Mesenchymal stem cell (in vitro differentiated cells and primary cell): ENCODE measurements at regions not wholly inside any gene's neighbourhood (a gene's known extent, or its start where the extent isn't known, plus 50 kb on each side); places are given as distances from the start of the nearest gene placed in this dataset.

Source experiments
- DNase-seq: peaks from one replicate; pipeline ENCODE4 v3.0.0-alpha.2; 2013
- H2AFZ ChIP-seq: one replicate; pipeline ENCODE4 v1.6.1; 2013; ENCODE audit warnings: low read depth, mild to moderate bottlenecking, control low read depth, inconsistent platforms, low read length, moderate library complexity
- H2AK5ac ChIP-seq: 2 replicates; pipeline ENCODE4 v1.6.1; 2013; ENCODE audit warnings: low read length, moderate library complexity, mild to moderate bottlenecking, inconsistent platforms; ENCODE audit not compliant: severe bottlenecking
- H2BK120ac ChIP-seq: one replicate; pipeline ENCODE4 v1.6.1; 2013; ENCODE audit warnings: low read depth, mild to moderate bottlenecking, inconsistent platforms, low read length, moderate library complexity
- H2BK12ac ChIP-seq, 2 experiments: one replicate each; pipeline ENCODE4 v1.6.1; 2013; ENCODE audit warnings: inconsistent platforms in 2 of 2, low read length in 2 of 2, mild to moderate bottlenecking in 2 of 2, moderate library complexity in 2 of 2, control low read depth in 1 of 2
- H2BK15ac ChIP-seq: one replicate; pipeline ENCODE4 v1.6.1; 2013; ENCODE audit warnings: mild to moderate bottlenecking, low read depth, inconsistent platforms; ENCODE audit not compliant: poor library complexity, severe bottlenecking
- H2BK5ac ChIP-seq: 2 replicates; pipeline ENCODE4 v1.6.1; 2013; ENCODE audit warnings: low read depth, mild to moderate bottlenecking, low read length, control low read depth, inconsistent platforms; ENCODE audit not compliant: poor library complexity, severe bottlenecking
- H3K14ac ChIP-seq, 2 experiments: one replicate each; pipeline ENCODE4 v1.6.1; 2013; ENCODE audit warnings: inconsistent platforms in 2 of 2, low read length in 2 of 2, control low read depth in 1 of 2, mild to moderate bottlenecking in 1 of 2, moderate library complexity in 1 of 2
- H3K18ac ChIP-seq, 2 experiments: one replicate each; pipeline ENCODE4 v1.6.1; 2013; ENCODE audit warnings: inconsistent platforms in 2 of 2, low read length in 2 of 2, control low read depth in 1 of 2, low read depth in 1 of 2, mild to moderate bottlenecking in 1 of 2
- H3K23ac ChIP-seq, 2 experiments: one replicate each; pipeline ENCODE4 v1.6.1; 2013; ENCODE audit warnings: inconsistent platforms in 2 of 2, low read length in 2 of 2, mild to moderate bottlenecking in 2 of 2, moderate library complexity in 2 of 2, control low read depth in 1 of 2
- H3K27ac ChIP-seq: 2 replicates; pipeline ENCODE4 v1.5.1; 2013; ENCODE audit warnings: mild to moderate bottlenecking, moderate library complexity, low read length, control low read depth, inconsistent platforms; ENCODE audit not compliant: poor library complexity, severe bottlenecking
- H3K27me3 ChIP-seq, 2 experiments: 2 replicates each; pipeline versions ENCODE4 v1.6.1 to v1.7.0; 2013; ENCODE audit warnings: low read length in 2 of 2, mild to moderate bottlenecking in 2 of 2, moderate library complexity in 2 of 2, control low read depth in 1 of 2, inconsistent platforms in 1 of 2; ENCODE audit not compliant: control insufficient read depth in 1 of 2, insufficient read depth in 1 of 2
- H3K36me3 ChIP-seq, 2 experiments: 2 replicates each; pipeline versions ENCODE4 v1.6.1 to v1.7.0; 2013; ENCODE audit warnings: low read length in 2 of 2, control low read depth in 1 of 2, inconsistent platforms in 1 of 2, low read depth in 1 of 2, mild to moderate bottlenecking in 1 of 2; ENCODE audit not compliant: insufficient read depth in 2 of 2, control insufficient read depth in 1 of 2
- H3K4ac ChIP-seq, 2 experiments: one replicate each; pipeline ENCODE4 v1.6.1; 2013; ENCODE audit warnings: inconsistent platforms in 2 of 2, low read length in 2 of 2, mild to moderate bottlenecking in 2 of 2, moderate library complexity in 2 of 2, control low read depth in 1 of 2, low read depth in 1 of 2
- H3K4me1 ChIP-seq: 2 replicates; pipeline ENCODE4 v1.6.1; 2013; ENCODE audit warnings: low read depth, low read length, control low read depth; ENCODE audit not compliant: control insufficient read depth, insufficient read depth
- H3K4me2 ChIP-seq: 2 replicates; pipeline ENCODE4 v1.6.1; 2013; ENCODE audit warnings: low read length, mild to moderate bottlenecking, inconsistent platforms; ENCODE audit not compliant: poor library complexity, severe bottlenecking
- H3K4me3 ChIP-seq, 2 experiments: 2 replicates each; pipeline versions ENCODE4 v1.5.1 to v1.7.0; 2013; ENCODE audit warnings: low read length in 2 of 2, mild to moderate bottlenecking in 2 of 2, control low read depth in 1 of 2, low read depth in 1 of 2; ENCODE audit not compliant: insufficient read depth in 1 of 2
- H3K79me1 ChIP-seq: replicated peaks from 2 replicates; pipeline ENCODE4 v1.6.1; 2013; ENCODE audit warnings: mild to moderate bottlenecking, control low read depth, low read length, inconsistent platforms; ENCODE audit not compliant: poor library complexity, severe bottlenecking
- H3K9ac ChIP-seq: 2 replicates; pipeline ENCODE4 v1.7.0; 2013; ENCODE audit warnings: mild to moderate bottlenecking, low read length, moderate library complexity
- H3K9me3 ChIP-seq: 2 replicates; pipeline ENCODE4 v1.7.0; 2013; ENCODE audit warnings: mild to moderate bottlenecking, low read length; ENCODE audit not compliant: control insufficient read depth
- H4K8ac ChIP-seq: one replicate; pipeline ENCODE4 v1.6.1; 2013; ENCODE audit warnings: inconsistent platforms, mild to moderate bottlenecking, low read length, moderate library complexity
- H4K91ac ChIP-seq: one replicate; pipeline ENCODE4 v1.6.1; 2013; ENCODE audit warnings: mild to moderate bottlenecking, low read length, inconsistent platforms
- WGBS: methylation state at CpG from one replicate; pipeline ENCODE4 v1.1.7; 2013; ENCODE audit warnings: mixed read lengths; 5-methylcytosine and 5-hydroxymethylcytosine counted together

GRCh38 chr11:26268980-26269660, 62.8 kb upstream of the ANO3 start:
- WGBS = 94% methylated on average over 4 of the region's 7 CpGs
- Histone ChIP-seq H3K36me3 (no peaks in the 10 kb centered on the region), H4K91ac (no peak overlapping the region), H3K4me2 (no peak overlapping the region), H3K9me3 (no peaks in the 10 kb centered on the region), H2BK120ac (no peak overlapping the region), H3K4me3 (no peak overlapping the region), H2BK12ac (no peak overlapping the region), H3K4ac (no peak overlapping the region), H2BK5ac (no peak overlapping the region), H3K27ac (no peak overlapping the region), H3K23ac (no peak overlapping the region), H2AK5ac (no peak overlapping the region), H2BK15ac (no peak overlapping the region), H3K9ac (no peak overlapping the region), H3K79me1 (no peaks in the 10 kb centered on the region), H3K27me3 (no peaks in the 10 kb centered on the region), H4K8ac (no peak overlapping the region), H3K4me1 (no peaks in the 10 kb centered on the region), H3K18ac (no peak overlapping the region), H3K14ac (no peak overlapping the region), H2AFZ (no peak overlapping the region)
- DNase-seq = no peak

- Histone ChIP-seq H2BK15ac (no peak overlapping the region), H3K18ac (no peak overlapping the region), H3K9ac (no peak overlapping the region), H2BK120ac (no peak overlapping the region), H3K4me2 (no peak overlapping the region), H3K4me1 (no peaks in the 10 kb centered on the region), H4K91ac (no peak overlapping the region), H3K27me3 (no peaks in the 10 kb centered on the region), H3K9me3 (no peaks in the 10 kb centered on the region), H3K79me1 (no peaks in the 10 kb centered on the region), H3K14ac (no peak overlapping the region), H2BK5ac (no peak overlapping the region), H3K36me3 (no peaks in the 10 kb centered on the region), H3K23ac (no peak overlapping the region), H3K27ac (no peak overlapping the region), H4K8ac (no peak overlapping the region), H3K4ac (no peak overlapping the region), H3K4me3 (no peak overlapping the region), H2BK12ac (no peak overlapping the region), H2AFZ (no peak overlapping the region), H2AK5ac (no peak overlapping the region)
- DNase-seq = no peak
- no CpG with 5 or more reads among the region's 2 CpGs for WGBS
Measured at GRCh38 chr11:26271666-26272065, 60.3 kb upstream of the ANO3 start.

GRCh38 chr11:26276798-26277424, 55.0 kb upstream of the ANO3 start:
- H2AK5ac ChIP-seq = no peak overlapping the region
- H3K79me1 ChIP-seq = no peaks in the 10 kb centered on the region
- no peaks in the 10 kb centered on the region for H3K9me3 ChIP-seq
- H2BK5ac ChIP-seq = no peak overlapping the region
- no peak overlapping the region for H2AFZ ChIP-seq
- no peak overlapping the region for H4K8ac ChIP-seq
- H3K4me1 ChIP-seq = no peaks in the 10 kb centered on the region
- H3K4me3 ChIP-seq = no peak overlapping the region
- WGBS = 0% methylated on average over 1 of the region's 4 CpGs
- no peak overlapping the region for H4K91ac ChIP-seq
- no peak overlapping the region for H3K18ac ChIP-seq
- no peak overlapping the region for H3K14ac ChIP-seq
- H3K27ac ChIP-seq = no peak overlapping the region
- no peak overlapping the region for H2BK15ac ChIP-seq
- peak; percentile 65 for DNase-seq
- H3K36me3 ChIP-seq = no peaks in the 10 kb centered on the region
- no peak overlapping the region for H3K23ac ChIP-seq
- no peaks in the 10 kb centered on the region for H3K27me3 ChIP-seq
- no peak overlapping the region for H2BK12ac ChIP-seq
- no peak overlapping the region for H3K4me2 ChIP-seq
- no peak overlapping the region for H3K9ac ChIP-seq
- H2BK120ac ChIP-seq = no peak overlapping the region
- H3K4ac ChIP-seq = no peak overlapping the region

GRCh38 chr11:26278354-26278753, 53.6 kb upstream of the ANO3 start:
- WGBS = 10% methylated on average over 1 of the region's 1 CpG
- no peak overlapping the region for H3K4me3 ChIP-seq

More at GRCh38 chr11:26278354-26278753, 53.6 kb upstream of the ANO3 start:
- Histone ChIP-seq H3K23ac (no peak overlapping the region), H3K9ac (no peak overlapping the region), H4K8ac (no peak overlapping the region), H4K91ac (no peak overlapping the region), H3K36me3 (no peaks in the 10 kb centered on the region), H2BK5ac (no peak overlapping the region), H3K4ac (no peak overlapping the region), H3K14ac (no peak overlapping the region), H3K4me2 (no peak overlapping the region), H2AK5ac (no peak overlapping the region), H3K4me1 (no peaks in the 10 kb centered on the region), H3K27me3 (no peaks in the 10 kb centered on the region), H3K27ac (no peak overlapping the region), H2AFZ (no peak overlapping the region), H3K79me1 (no peaks in the 10 kb centered on the region), H2BK12ac (no peak overlapping the region), H2BK15ac (no peak overlapping the region), H3K18ac (no peak overlapping the region), H3K9me3 (no peaks in the 10 kb centered on the region), H2BK120ac (no peak overlapping the region)
- DNase-seq = no peak
